Glutamatergic neuron (in vitro differentiated cells): ENCODE measurements at regions not wholly inside any gene's neighbourhood (a gene's known extent, or its start where the extent isn't known, plus 50 kb on each side); places are given as distances from the start of the nearest gene placed in this dataset.

Source experiments
- DNase-seq: peaks from one replicate; pipeline ENCODE4 v3.0.0; 2022
- H3K27ac Mint-ChIP-seq: one replicate; pipeline ENCODE4 v1.8.0; 2020; ENCODE audit warnings: mild to moderate bottlenecking, mixed read lengths, inconsistent platforms; ENCODE audit not compliant: unreplicated experiment
- H3K27me3 Mint-ChIP-seq: one replicate; pipeline ENCODE4 v1.8.0; 2020; ENCODE audit warnings: mild to moderate bottlenecking, moderate library complexity, mixed read lengths, inconsistent platforms; ENCODE audit not compliant: unreplicated experiment
- H3K36me3 Mint-ChIP-seq: one replicate; pipeline ENCODE4 v1.8.0; 2020; ENCODE audit warnings: mild to moderate bottlenecking, mixed read lengths, inconsistent platforms; ENCODE audit not compliant: unreplicated experiment
- H3K4me1 Mint-ChIP-seq: one replicate; pipeline ENCODE4 v1.8.0; 2020; ENCODE audit warnings: mild to moderate bottlenecking, low read depth, mixed read lengths, inconsistent platforms; ENCODE audit not compliant: unreplicated experiment
- H3K4me3 Mint-ChIP-seq: one replicate; pipeline ENCODE4 v1.8.0; 2020; ENCODE audit warnings: mild to moderate bottlenecking, mixed read lengths, inconsistent platforms; ENCODE audit not compliant: unreplicated experiment
- H3K9me3 Mint-ChIP-seq: one replicate; pipeline ENCODE4 v1.8.0; 2020; ENCODE audit warnings: mild to moderate bottlenecking, moderate library complexity, mixed read lengths, inconsistent platforms; ENCODE audit not compliant: unreplicated experiment
- TF ChIP-seq, protein P1 (sequence below): fragments of 200-600 bp; sonication (generic); IDR thresholded peaks from one replicate; pipeline ENCODE4 v1.5.0; 2021; ENCODE audit not compliant: partially characterized antibody, unreplicated experiment

DNA sequence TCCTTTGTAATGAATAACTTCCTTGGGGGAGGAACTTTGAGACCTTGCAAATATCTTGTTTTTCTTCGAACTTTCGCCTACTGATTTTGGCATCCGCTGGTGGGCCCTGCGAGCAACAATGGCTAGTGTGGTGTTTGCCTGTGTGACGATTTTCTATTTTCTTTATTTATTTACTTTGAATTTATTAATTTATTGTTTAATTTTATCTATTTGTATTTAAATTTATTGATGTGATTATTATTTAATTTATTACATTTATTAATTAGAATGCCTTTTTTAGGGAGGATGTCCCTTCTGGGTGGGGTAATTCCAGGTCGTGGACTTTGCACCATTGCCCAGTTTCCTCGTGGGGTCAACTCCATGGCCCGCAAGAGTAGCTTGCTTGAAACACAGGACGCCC, 149.7 kb downstream of the ZNF664 start:
- TF ChIP-seq, protein P1, sequence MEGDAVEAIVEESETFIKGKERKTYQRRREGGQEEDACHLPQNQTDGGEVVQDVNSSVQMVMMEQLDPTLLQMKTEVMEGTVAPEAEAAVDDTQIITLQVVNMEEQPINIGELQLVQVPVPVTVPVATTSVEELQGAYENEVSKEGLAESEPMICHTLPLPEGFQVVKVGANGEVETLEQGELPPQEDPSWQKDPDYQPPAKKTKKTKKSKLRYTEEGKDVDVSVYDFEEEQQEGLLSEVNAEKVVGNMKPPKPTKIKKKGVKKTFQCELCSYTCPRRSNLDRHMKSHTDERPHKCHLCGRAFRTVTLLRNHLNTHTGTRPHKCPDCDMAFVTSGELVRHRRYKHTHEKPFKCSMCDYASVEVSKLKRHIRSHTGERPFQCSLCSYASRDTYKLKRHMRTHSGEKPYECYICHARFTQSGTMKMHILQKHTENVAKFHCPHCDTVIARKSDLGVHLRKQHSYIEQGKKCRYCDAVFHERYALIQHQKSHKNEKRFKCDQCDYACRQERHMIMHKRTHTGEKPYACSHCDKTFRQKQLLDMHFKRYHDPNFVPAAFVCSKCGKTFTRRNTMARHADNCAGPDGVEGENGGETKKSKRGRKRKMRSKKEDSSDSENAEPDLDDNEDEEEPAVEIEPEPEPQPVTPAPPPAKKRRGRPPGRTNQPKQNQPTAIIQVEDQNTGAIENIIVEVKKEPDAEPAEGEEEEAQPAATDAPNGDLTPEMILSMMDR, result no peak
- Mint-ChIP-seq H3K27ac (peak overlapping the region; percentile 77), H3K4me3 (no peak overlapping the region), H3K4me1 (peaks cover 10% of the 10 kb centered on the region), H3K27me3 (peaks cover 2% of the 10 kb centered on the region), H3K36me3 (no peaks in the 10 kb centered on the region), H3K9me3 (no peaks in the 10 kb centered on the region)
- no peak for DNase-seq

DNA sequence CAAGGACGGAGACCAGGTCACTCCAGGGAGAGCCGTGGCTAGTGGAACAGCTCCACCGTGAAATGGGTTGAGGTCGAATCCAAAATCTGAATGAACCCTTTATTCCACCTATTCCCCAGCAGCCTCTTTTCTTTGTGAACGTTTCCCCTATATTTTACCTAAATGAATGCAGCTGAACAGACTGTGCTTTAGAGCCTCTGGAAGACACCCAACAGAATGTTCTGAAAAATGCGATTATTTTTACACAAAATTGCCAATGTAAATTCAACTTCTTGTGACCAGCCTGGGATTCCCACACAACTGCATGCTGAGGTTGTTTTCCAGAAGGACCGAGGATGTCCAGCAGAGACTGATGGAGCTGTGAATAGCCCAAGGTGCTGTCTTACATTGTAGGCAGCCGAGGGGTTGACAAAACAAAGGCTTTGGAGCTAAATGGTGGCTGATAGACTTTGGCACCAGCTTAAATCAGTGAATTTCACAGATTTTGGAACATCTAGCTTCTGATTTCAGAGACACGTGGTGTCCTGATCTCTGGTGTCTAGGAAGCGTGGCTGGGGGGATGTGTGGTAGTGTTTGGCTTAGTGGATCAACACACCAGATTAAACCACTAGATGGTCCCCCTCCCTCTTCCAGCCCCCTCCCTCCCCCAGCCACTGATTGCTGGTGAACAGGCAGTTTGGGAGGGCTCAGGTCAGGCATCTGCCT, 150.4 kb downstream of the ZNF664 start:
- Mint-ChIP-seq H3K9me3 (no peaks in the 10 kb centered on the region), H3K4me3 (peak overlapping the region; percentile 52), H3K27me3 (peaks cover 2% of the 10 kb centered on the region), H3K4me1 (peaks cover 10% of the 10 kb centered on the region), H3K36me3 (no peaks in the 10 kb centered on the region), H3K27ac (peak overlapping the region; percentile 77)
- no peak for DNase-seq
- TF ChIP-seq, protein P1, result no peak

DNA sequence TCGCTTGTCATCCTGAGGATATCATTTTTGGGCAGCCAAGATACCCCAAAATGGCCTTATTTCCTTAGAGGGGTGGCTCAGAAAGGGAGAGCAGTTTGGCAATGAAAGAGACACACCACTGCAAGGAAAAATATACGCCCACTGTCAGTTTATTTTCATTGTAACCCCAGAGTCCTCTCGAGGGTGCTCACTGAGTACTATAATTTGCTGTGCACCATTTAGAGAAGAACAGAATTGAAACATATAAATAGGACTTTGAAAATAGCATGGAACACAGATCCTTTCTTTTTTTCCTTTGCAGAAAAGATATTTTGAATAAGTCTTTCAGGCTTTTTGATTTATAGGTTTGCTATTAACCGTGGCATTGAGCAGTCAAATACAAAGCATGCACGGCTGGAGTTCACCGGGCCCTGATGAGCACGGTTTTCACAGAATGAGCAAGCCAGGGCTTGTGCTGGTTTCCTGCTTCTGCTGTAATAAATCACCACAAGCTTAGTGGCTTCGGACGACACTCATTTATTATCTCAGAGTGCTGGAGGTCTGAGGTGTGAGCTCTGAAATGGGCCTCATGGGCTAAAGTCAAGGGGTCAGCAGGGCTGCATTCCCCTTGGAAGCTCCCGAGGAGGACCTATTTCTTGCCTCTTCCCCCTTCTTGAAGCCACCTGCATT, 152.3 kb downstream of the ZNF664 start:
- TF ChIP-seq, protein P1, result no peak
- Mint-ChIP-seq H3K9me3 (no peaks in the 10 kb centered on the region), H3K36me3 (no peaks in the 10 kb centered on the region), H3K4me3 (no peak overlapping the region), H3K27me3 (peaks cover 2% of the 10 kb centered on the region), H3K27ac (no peak overlapping the region), H3K4me1 (peaks cover 12% of the 10 kb centered on the region)
- no peak for DNase-seq

DNA sequence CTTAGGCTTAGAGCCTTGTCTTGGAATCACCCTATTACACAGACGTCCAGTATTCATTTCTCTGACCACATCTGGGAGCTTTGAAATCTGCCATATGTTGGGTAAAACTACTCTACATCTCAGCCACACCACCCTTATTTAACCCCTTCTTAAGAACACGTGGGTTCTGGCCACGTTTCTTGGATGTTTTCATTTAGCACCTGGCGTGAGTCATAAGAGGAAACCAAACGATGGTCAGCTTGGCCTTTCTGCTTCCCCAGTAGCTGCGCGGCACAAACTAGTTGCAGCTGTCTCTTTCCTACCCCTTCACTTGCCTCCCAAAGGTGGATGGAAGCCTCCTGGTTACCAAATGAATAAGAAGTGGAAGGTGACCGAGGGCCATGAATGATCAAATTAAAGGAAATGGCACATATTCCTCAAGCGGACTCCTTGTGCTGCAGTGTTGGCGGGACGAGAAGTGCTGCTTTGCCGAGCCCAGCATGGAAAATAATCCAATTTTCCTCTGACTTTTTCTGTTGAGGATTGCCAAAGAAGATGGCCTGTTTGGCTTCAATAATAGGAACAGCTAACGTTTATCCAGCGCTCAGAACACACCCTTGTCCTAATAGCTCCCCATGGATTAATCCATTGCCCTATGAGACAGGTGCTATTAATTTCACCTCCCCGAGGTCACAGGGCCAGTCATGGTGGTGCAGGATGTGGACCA, 154.1 kb downstream of the ZNF664 start:
- TF ChIP-seq, protein P1, result no peak
- no peaks in the 10 kb centered on the region for H3K36me3 Mint-ChIP-seq
- DNase-seq, result no peak
- peaks cover 17% of the 10 kb centered on the region for H3K4me1 Mint-ChIP-seq
- H3K27ac Mint-ChIP-seq, result no peak overlapping the region
- no peaks in the 10 kb centered on the region for H3K9me3 Mint-ChIP-seq
- no peak overlapping the region for H3K4me3 Mint-ChIP-seq
- H3K27me3 Mint-ChIP-seq, result peaks cover 4% of the 10 kb centered on the region
